SK-N-SH treated with all-trans-retinoic acid at 6 μM for 48 hours (cell line): ENCODE measurements at regions not wholly inside any gene's neighbourhood (a gene's known extent, or its start where the extent isn't known, plus 50 kb on each side); places are given as distances from the start of the nearest gene placed in this dataset.

Experiments
- ATAC-seq: fragments of 200-7000 bp; cut with Tn5 transposase; 3 replicates; pipeline ENCODE4 v1.9.1; 2020; ENCODE audit warnings: mild to moderate bottlenecking, moderate library complexity
- ARNTL ChIP-seq: fragments of 450-650 bp; formaldehyde crosslinking; IDR thresholded peaks from 2 replicates; pipeline ENCODE4 v1.5.0; 2020; ENCODE audit warnings: low read depth, mild to moderate bottlenecking, moderate library complexity, borderline replicate concordance
- BACH2 ChIP-seq: fragments of 250-450 bp; sonication (Bioruptor Pico); IDR thresholded peaks from 2 replicates; pipeline ENCODE4 v1.9.0; 2021; ENCODE audit warnings: mild to moderate bottlenecking, borderline replicate concordance
- CREB5 ChIP-seq: fragments of 250-450 bp; sonication (Bioruptor Pico); IDR thresholded peaks from 2 replicates; pipeline ENCODE4 v1.5.1; 2020; ENCODE audit warnings: low read depth, mild to moderate bottlenecking, moderate library complexity
- CSDC2 ChIP-seq: fragments of 250-450 bp; sonication (Bioruptor Pico); IDR thresholded peaks from 2 replicates; pipeline ENCODE4 v1.5.0; 2020; ENCODE audit warnings: mild to moderate bottlenecking, moderate library complexity
- ESRRG ChIP-seq: fragments of 250-450 bp; sonication (Bioruptor Pico); IDR thresholded peaks from 2 replicates; pipeline ENCODE4 v1.6.1; 2021; ENCODE audit warnings: mild to moderate bottlenecking
- GLIS3 ChIP-seq: fragments of 250-450 bp; sonication (Bioruptor Pico); IDR thresholded peaks from 2 replicates; pipeline ENCODE4 v1.5.0; 2020; ENCODE audit warnings: mild to moderate bottlenecking, moderate library complexity
- ISL1 ChIP-seq: fragments of 250-450 bp; sonication (Bioruptor Pico); IDR thresholded peaks from 2 replicates; pipeline ENCODE4 v2.1.2; 2022; ENCODE audit warnings: mild to moderate bottlenecking, moderate library complexity
- OSR1 ChIP-seq: fragments of 250-450 bp; sonication (Bioruptor Pico); IDR thresholded peaks from 2 replicates; pipeline ENCODE4 v1.8.0; 2022; ENCODE audit warnings: moderate library complexity, mild to moderate bottlenecking, inconsistent platforms
- PATZ1 ChIP-seq: fragments of 250-450 bp; sonication (Bioruptor Pico); IDR thresholded peaks from 2 replicates; pipeline ENCODE4 v1.8.0; 2020; ENCODE audit warnings: mild to moderate bottlenecking, moderate library complexity, borderline replicate concordance
- PPARA ChIP-seq: fragments of 250-450 bp; sonication (Bioruptor Pico); IDR thresholded peaks from 2 replicates; pipeline ENCODE4 v1.5.0; 2020; ENCODE audit warnings: mild to moderate bottlenecking, borderline replicate concordance
- RARB ChIP-seq: fragments of 250-450 bp; sonication (Bioruptor Pico); IDR thresholded peaks from 2 replicates; pipeline ENCODE4 v1.8.0; 2021; ENCODE audit warnings: mild to moderate bottlenecking, moderate library complexity
- SNAI2 ChIP-seq: fragments of 250-450 bp; sonication (Bioruptor Pico); IDR thresholded peaks from 2 replicates; pipeline ENCODE4 v1.5.0; 2020; ENCODE audit warnings: mild to moderate bottlenecking, moderate library complexity
- TCF4 ChIP-seq: fragments of 250-450 bp; sonication (Bioruptor Pico); IDR thresholded peaks from 2 replicates; pipeline ENCODE4 v1.8.0; 2021; ENCODE audit warnings: mild to moderate bottlenecking, moderate library complexity, borderline replicate concordance
- TSHZ2 ChIP-seq: fragments of 250-450 bp; sonication (Bioruptor Pico); IDR thresholded peaks from 2 replicates; pipeline ENCODE4 v1.5.0; 2020; ENCODE audit warnings: mild to moderate bottlenecking, moderate library complexity
- ZC3H10 ChIP-seq: fragments of 250-450 bp; sonication (Bioruptor Pico); IDR thresholded peaks from 2 replicates; pipeline ENCODE4 v1.5.1; 2021; ENCODE audit warnings: mild to moderate bottlenecking, moderate library complexity
- ZFP3 ChIP-seq: fragments of 250-450 bp; sonication (Bioruptor Pico); IDR thresholded peaks from 2 replicates; pipeline ENCODE4 v1.5.0; 2020; ENCODE audit warnings: mild to moderate bottlenecking, moderate library complexity
- ZFP30 ChIP-seq: fragments of 450-650 bp; formaldehyde crosslinking; IDR thresholded peaks from 2 replicates; pipeline ENCODE4 v1.5.0; 2022; ENCODE audit warnings: mild to moderate bottlenecking, moderate library complexity
- ZNF565 ChIP-seq: fragments of 450-650 bp; formaldehyde crosslinking; conservative IDR thresholded peaks from 2 replicates; pipeline ENCODE4 v1.5.0; 2020; ENCODE audit warnings: low read depth, mild to moderate bottlenecking, moderate library complexity
- ZNF70 ChIP-seq: fragments of 450-650 bp; formaldehyde crosslinking; IDR thresholded peaks from 2 replicates; pipeline ENCODE4 v1.5.0; 2020; ENCODE audit warnings: mild to moderate bottlenecking, moderate library complexity
- ZNF8 ChIP-seq: fragments of 450-650 bp; formaldehyde crosslinking; IDR thresholded peaks from 2 replicates; pipeline ENCODE4 v1.5.0; 2020; ENCODE audit warnings: mild to moderate bottlenecking, moderate library complexity
- TF ChIP-seq, protein P1 (sequence below): fragments of 250-450 bp; sonication (Bioruptor Pico); IDR thresholded peaks from 2 replicates; pipeline ENCODE4 v1.5.1; 2021; ENCODE audit warnings: mild to moderate bottlenecking, moderate library complexity

- ATAC-seq: no peak
Observed at GRCh38 chr12:94812345-94812744, 162.0 kb upstream of the TMCC3 start.

GRCh38 chr12:94811611-94812010 lies 161.3 kb upstream of the TMCC3 start:
- ATAC-seq: no peak

More at GRCh38 chr12:94812345-94812744, 162.0 kb upstream of the TMCC3 start:
- TF ChIP-seq ZNF70 (no peak), RARB (CRISPR knock-in tag) (no peak), ZNF565 (CRISPR knock-in tag) (no peak), OSR1 (no peak), ZFP3 (CRISPR knock-in tag) (no peak), TCF4 (CRISPR knock-in tag) (no peak), ARNTL (CRISPR knock-in tag) (no peak), SNAI2 (CRISPR knock-in tag) (no peak), CREB5 (CRISPR knock-in tag) (no peak), BACH2 (CRISPR knock-in tag) (no peak), ESRRG (CRISPR knock-in tag) (no peak), GLIS3 (no peak), ISL1 (CRISPR knock-in tag) (no peak), CSDC2 (no peak), ZFP30 (no peak), PPARA (CRISPR knock-in tag) (no peak)
- TF ChIP-seq, protein P1, sequence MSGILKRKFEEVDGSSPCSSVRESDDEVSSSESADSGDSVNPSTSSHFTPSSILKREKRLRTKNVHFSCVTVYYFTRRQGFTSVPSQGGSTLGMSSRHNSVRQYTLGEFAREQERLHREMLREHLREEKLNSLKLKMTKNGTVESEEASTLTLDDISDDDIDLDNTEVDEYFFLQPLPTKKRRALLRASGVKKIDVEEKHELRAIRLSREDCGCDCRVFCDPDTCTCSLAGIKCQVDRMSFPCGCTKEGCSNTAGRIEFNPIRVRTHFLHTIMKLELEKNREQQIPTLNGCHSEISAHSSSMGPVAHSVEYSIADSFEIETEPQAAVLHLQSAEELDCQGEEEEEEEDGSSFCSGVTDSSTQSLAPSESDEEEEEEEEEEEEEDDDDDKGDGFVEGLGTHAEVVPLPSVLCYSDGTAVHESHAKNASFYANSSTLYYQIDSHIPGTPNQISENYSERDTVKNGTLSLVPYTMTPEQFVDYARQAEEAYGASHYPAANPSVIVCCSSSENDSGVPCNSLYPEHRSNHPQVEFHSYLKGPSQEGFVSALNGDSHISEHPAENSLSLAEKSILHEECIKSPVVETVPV (CRISPR knock-in tag): no peak

GRCh38 chr12:94807951-94808350 lies 157.6 kb upstream of the TMCC3 start:
- ATAC-seq: no peak
- TF ChIP-seq ZC3H10 (no peak), PATZ1 (no peak), ZNF8 (CRISPR knock-in tag) (no peak), TSHZ2 (CRISPR knock-in tag) (no peak), PPARA (CRISPR knock-in tag) (no peak), SNAI2 (CRISPR knock-in tag) (no peak), ZNF565 (CRISPR knock-in tag) (no peak), CSDC2 (no peak), GLIS3 (no peak), TCF4 (CRISPR knock-in tag) (no peak), ISL1 (CRISPR knock-in tag) (no peak)
- TF ChIP-seq, protein P1 (CRISPR knock-in tag): no peak

More at GRCh38 chr12:94811611-94812010, 161.3 kb upstream of the TMCC3 start:
- no peak for TF ChIP-seq TSHZ2 (CRISPR knock-in tag)
- no peak for TF ChIP-seq ZC3H10
- TF ChIP-seq PPARA (CRISPR knock-in tag): no peak
